Skeletal muscle tissue (tissue), 3 donors: ENCODE measurements at regions not wholly inside any gene's neighbourhood (a gene's known extent, or its start where the extent isn't known, plus 50 kb on each side); places are given as distances from the start of the nearest gene placed in this dataset.

Experiments
- H3K27ac ChIP-seq: one replicate; pipeline ENCODE4 v1.7.0; 2013; ENCODE audit warnings: mild to moderate bottlenecking, low read depth, low read length, inconsistent platforms
- H3K27me3 ChIP-seq, 3 donors: one replicate each; pipeline ENCODE4 v1.7.0; 2013; ENCODE audit warnings: low read length in 3 of 3; ENCODE audit not compliant: control insufficient read depth in 3 of 3, insufficient read depth in 3 of 3
- H3K36me3 ChIP-seq, 3 donors: one replicate each; pipeline ENCODE4 v1.7.0; 2013; ENCODE audit warnings: low read length in 3 of 3; ENCODE audit not compliant: control insufficient read depth in 3 of 3, insufficient read depth in 3 of 3
- H3K4me1 ChIP-seq, 3 donors: one replicate each; pipeline ENCODE4 v1.7.0; 2013; ENCODE audit warnings: low read length in 3 of 3, mild to moderate bottlenecking in 3 of 3; ENCODE audit not compliant: control insufficient read depth in 3 of 3, insufficient read depth in 3 of 3
- H3K4me3 ChIP-seq, 3 donors: one replicate each; pipeline ENCODE4 v1.7.0; 2013; ENCODE audit warnings: low read length in 3 of 3
- H3K9ac ChIP-seq, 3 donors: one replicate each; pipeline ENCODE4 v1.7.0; 2013; ENCODE audit warnings: low read length in 3 of 3, mild to moderate bottlenecking in 3 of 3, moderate library complexity in 2 of 3, low read depth in 1 of 3
- H3K9me3 ChIP-seq, 3 donors: one replicate each; pipeline ENCODE4 v1.7.0; 2013; ENCODE audit warnings: low read length in 3 of 3; ENCODE audit not compliant: control insufficient read depth in 3 of 3
- donor health status: Osteomylitis.

DNA sequence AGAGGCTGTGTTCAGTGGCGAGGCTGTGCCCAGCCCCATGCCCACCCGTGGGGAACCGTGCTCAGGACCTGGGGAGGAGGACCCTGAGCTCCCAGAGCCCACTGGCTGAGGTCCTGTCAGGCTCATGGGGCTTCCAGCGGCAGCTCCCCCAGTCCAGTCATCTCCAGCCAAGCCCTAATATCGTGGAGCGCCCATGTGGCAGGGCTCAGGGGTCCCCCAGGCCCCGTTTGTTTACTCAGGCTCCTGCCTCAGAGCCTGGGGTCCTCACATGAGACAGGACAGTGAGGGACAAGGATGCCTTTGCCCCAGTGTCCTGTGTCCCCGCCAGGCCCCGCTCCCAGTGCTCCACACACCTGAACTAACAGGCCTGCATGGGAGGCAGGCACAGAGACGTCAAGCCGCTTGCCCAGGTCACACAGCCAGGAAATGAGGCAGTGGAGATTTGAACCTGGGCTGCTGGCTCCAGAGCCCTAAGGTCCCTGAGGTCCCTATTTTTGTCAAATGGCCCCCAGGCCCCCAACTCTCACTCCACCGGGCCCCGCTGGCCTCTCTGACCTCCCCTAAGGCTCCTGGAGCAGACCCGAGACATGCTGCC, 100.7 kb upstream of the ACTRT2 start:
- H3K4me3 ChIP-seq: no peak overlapping the region
- peaks cover 30 to 61% (median 52%) of the 10 kb centered on the region in 3 donors for H3K27me3 ChIP-seq
- H3K9ac ChIP-seq: no peak overlapping the region
- no peaks in the 10 kb centered on the region for H3K4me1 ChIP-seq
- no peaks in the 10 kb centered on the region for H3K36me3 ChIP-seq
- peaks cover 0 to 5% (median 0%) of the 10 kb centered on the region in 3 donors for H3K9me3 ChIP-seq
- no peak overlapping the region for H3K27ac ChIP-seq

GRCh38 chr1:2921970-2922686, 99.1 kb upstream of the ACTRT2 start:
- H3K9ac ChIP-seq: no peak overlapping the region
- H3K4me3 ChIP-seq: no peak overlapping the region
- peaks cover 32 to 76% (median 62%) of the 10 kb centered on the region in 3 donors for H3K27me3 ChIP-seq
- no peaks in the 10 kb centered on the region for H3K36me3 ChIP-seq
- no peak overlapping the region for H3K27ac ChIP-seq
- H3K4me1 ChIP-seq: no peaks in the 10 kb centered on the region
- no peaks in the 10 kb centered on the region for H3K9me3 ChIP-seq

- Histone ChIP-seq H3K27ac (no peak overlapping the region), H3K27me3 (peaks cover 38 to 77% (median 74%) of the 10 kb centered on the region in 3 donors), H3K4me1 (no peaks in the 10 kb centered on the region), H3K4me3 (no peak overlapping the region), H3K9me3 (no peaks in the 10 kb centered on the region), H3K36me3 (no peaks in the 10 kb centered on the region), H3K9ac (no peak overlapping the region)
These were observed 97.9 kb upstream of the ACTRT2 start for GRCh38 chr1:2923351-2923750.

GRCh38 chr1:2925291-2925690, 96.0 kb upstream of the ACTRT2 start:
- no peak overlapping the region for H3K4me3 ChIP-seq
- H3K36me3 ChIP-seq: no peaks in the 10 kb centered on the region
- H3K9me3 ChIP-seq: peaks cover 0 to 2% (median 0%) of the 10 kb centered on the region in 3 donors
- no peak overlapping the region for H3K9ac ChIP-seq
- no peak overlapping the region for H3K27ac ChIP-seq
- H3K4me1 ChIP-seq: no peaks in the 10 kb centered on the region
- H3K27me3 ChIP-seq: peaks cover 54 to 82% (median 75%) of the 10 kb centered on the region in 3 donors

GRCh38 chr1:2925918-2926317, 95.3 kb upstream of the ACTRT2 start:
- Histone ChIP-seq H3K27me3 (peaks cover 56 to 82% (median 75%) of the 10 kb centered on the region in 3 donors), H3K9ac (no peak overlapping the region)

DNA sequence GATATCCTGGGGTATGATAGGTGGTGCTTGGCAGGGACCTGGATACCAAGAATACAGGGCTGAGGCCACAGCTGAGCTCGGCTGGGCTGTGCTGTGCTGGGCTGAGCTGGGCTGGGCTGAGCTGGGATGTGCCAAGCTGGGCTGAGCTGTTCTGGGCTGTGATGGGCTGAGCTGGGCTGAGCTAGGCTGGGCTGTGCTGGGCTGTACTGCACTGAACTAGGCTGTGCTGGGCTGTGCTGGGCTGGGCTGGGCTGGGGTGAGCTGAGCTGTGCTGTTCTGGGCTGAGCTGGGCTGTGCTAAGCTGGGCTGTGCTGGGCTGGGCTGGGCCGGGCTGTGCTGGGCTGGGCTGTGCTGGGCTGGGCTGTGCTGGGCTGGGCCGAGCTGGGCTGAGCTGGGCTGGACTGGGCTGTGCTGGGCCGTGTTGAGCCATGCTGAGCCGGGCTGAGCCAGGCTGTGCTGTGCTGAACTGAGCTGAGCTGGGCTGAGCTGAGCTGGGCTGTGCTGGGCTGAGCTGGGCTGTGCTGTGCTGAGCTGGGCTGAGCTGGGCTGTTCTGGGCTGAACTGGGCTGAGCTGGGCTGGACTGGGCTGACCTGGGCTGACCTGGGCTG, 94.7 kb upstream of the ACTRT2 start:
- H3K9me3 ChIP-seq: peaks cover 0 to 2% (median 0%) of the 10 kb centered on the region in 3 donors
- H3K4me1 ChIP-seq: no peaks in the 10 kb centered on the region
- H3K9ac ChIP-seq: no peak overlapping the region
- H3K27ac ChIP-seq: no peak overlapping the region
- H3K36me3 ChIP-seq: no peaks in the 10 kb centered on the region
- H3K27me3 ChIP-seq: peaks cover 62 to 86% (median 81%) of the 10 kb centered on the region in 3 donors
- H3K4me3 ChIP-seq: no peak overlapping the region

More at GRCh38 chr1:2925918-2926317, 95.3 kb upstream of the ACTRT2 start:
- Histone ChIP-seq H3K4me1 (no peaks in the 10 kb centered on the region), H3K4me3 (no peak overlapping the region), H3K36me3 (no peaks in the 10 kb centered on the region), H3K9me3 (peaks cover 0 to 2% (median 0%) of the 10 kb centered on the region in 3 donors), H3K27ac (no peak overlapping the region)

- no peaks in the 10 kb centered on the region for H3K4me1 ChIP-seq
- H3K9ac ChIP-seq: no peak overlapping the region
- peaks cover 0 to 2% (median 0%) of the 10 kb centered on the region in 3 donors for H3K9me3 ChIP-seq
- H3K27me3 ChIP-seq: peaks cover 67 to 89% (median 85%) of the 10 kb centered on the region in 3 donors
- no peaks in the 10 kb centered on the region for H3K36me3 ChIP-seq
- H3K27ac ChIP-seq: no peak overlapping the region
- H3K4me3 ChIP-seq: no peak overlapping the region
These were observed 93.6 kb upstream of the ACTRT2 start for GRCh38 chr1:2927393-2928360.

GRCh38 chr1:2928366-2929325, 92.6 kb upstream of the ACTRT2 start:
- Histone ChIP-seq H3K27me3 (peaks cover 64 to 92% (median 86%) of the 10 kb centered on the region in 3 donors), H3K4me1 (no peaks in the 10 kb centered on the region), H3K36me3 (no peaks in the 10 kb centered on the region), H3K9me3 (peaks cover 0 to 2% (median 0%) of the 10 kb centered on the region in 3 donors), H3K27ac (no peak overlapping the region), H3K9ac (no peak overlapping the region), H3K4me3 (no peak overlapping the region)

GRCh38 chr1:2929335-2929734, 91.9 kb upstream of the ACTRT2 start:
- Histone ChIP-seq H3K27me3 (peaks cover 67 to 91% (median 86%) of the 10 kb centered on the region in 3 donors), H3K36me3 (no peaks in the 10 kb centered on the region)

More at GRCh38 chr1:2929335-2929734, 91.9 kb upstream of the ACTRT2 start:
- H3K4me1 ChIP-seq: no peaks in the 10 kb centered on the region
- H3K27ac ChIP-seq: no peak overlapping the region
- no peak overlapping the region for H3K9ac ChIP-seq
- H3K9me3 ChIP-seq: peaks cover 0 to 2% (median 0%) of the 10 kb centered on the region in 3 donors
- no peak overlapping the region for H3K4me3 ChIP-seq
